ENCODE measurements at regions not wholly inside any gene's neighbourhood (a gene's known extent, or its start where the extent isn't known, plus 50 kb on each side); places are given as distances from the start of the nearest gene placed in this dataset.

DNA sequence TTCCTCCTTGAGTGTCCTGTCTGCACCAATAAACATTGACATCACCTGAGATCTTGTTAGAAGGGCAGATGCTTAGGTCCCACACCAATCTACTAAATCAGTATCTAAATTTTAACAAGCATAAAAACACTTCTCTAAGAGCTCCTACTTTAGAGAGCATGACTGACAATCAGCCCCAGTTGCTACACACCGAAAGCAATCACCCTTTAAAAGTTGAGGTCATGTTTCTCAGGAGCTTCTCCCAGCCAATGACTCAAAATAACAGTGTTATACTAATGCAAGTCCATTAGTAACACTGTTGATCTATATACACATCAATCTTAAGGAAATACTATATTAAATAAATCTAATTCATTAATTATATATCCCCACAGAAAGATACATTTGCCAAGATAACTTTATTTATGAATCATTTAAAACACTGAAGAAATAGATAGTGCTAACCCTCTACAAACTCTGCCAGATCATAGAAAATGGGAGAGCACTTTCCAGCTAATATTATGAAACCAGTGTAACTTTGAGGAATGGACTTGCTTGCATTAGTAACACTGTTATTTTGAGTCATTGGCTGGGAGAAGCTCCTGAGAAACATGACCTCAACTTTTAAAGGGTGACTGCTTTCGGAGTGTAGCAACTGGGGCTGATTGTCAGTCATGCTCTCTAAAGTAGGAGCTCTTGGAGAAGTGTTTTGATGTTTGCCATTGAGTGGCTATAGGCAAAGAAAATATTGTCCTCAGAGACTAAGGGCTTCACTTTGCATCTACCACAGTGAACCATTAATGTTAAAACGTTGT, 109.8 kb upstream of the HDX start:
- TF ChIP-seq, protein P1, sequence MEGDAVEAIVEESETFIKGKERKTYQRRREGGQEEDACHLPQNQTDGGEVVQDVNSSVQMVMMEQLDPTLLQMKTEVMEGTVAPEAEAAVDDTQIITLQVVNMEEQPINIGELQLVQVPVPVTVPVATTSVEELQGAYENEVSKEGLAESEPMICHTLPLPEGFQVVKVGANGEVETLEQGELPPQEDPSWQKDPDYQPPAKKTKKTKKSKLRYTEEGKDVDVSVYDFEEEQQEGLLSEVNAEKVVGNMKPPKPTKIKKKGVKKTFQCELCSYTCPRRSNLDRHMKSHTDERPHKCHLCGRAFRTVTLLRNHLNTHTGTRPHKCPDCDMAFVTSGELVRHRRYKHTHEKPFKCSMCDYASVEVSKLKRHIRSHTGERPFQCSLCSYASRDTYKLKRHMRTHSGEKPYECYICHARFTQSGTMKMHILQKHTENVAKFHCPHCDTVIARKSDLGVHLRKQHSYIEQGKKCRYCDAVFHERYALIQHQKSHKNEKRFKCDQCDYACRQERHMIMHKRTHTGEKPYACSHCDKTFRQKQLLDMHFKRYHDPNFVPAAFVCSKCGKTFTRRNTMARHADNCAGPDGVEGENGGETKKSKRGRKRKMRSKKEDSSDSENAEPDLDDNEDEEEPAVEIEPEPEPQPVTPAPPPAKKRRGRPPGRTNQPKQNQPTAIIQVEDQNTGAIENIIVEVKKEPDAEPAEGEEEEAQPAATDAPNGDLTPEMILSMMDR (IDR thresholded peaks at IDR 0.05; ENCODE audit: insufficient read depth, low read length, poor library complexity, severe bottlenecking) = no peak
- TF ChIP-seq EZH2phosphoT487 (conservative IDR thresholded peaks at IDR 0.05; ENCODE audit: low read length) = no peak
